Prostate gland (tissue), 2 donors: ENCODE measurements at regions not wholly inside any gene's neighbourhood (a gene's known extent, or its start where the extent isn't known, plus 50 kb on each side); places are given as distances from the start of the nearest gene placed in this dataset.
"Not testable (repeated sequence)": the region's sequence is repeated elsewhere in the genome, so short reads cannot be mapped to it uniquely, and the experiment has no call there.

Source experiments
- POLR2A ChIP-seq: fragments of 450-650 bp; IDR thresholded peaks from one replicate; pipeline ENCODE4 v1.6.1; 2016; ENCODE audit warnings: antibody characterized with exemption, mild to moderate bottlenecking
- TF ChIP-seq, protein P1 (sequence below), 4 experiments: fragments of 200-600 bp in 2 of 4; fragments of 450-650 bp in 2 of 4; sonication (generic) in 2 of 4; IDR thresholded peaks; 1 replicate in 3 of 4; 2 replicates in 1 of 4; pipeline ENCODE4 v1.5.1; 2016 to 2019; ENCODE audit warnings: antibody characterized with exemption in 4 of 4, mild to moderate bottlenecking in 2 of 4, moderate library complexity in 2 of 4

DNA sequence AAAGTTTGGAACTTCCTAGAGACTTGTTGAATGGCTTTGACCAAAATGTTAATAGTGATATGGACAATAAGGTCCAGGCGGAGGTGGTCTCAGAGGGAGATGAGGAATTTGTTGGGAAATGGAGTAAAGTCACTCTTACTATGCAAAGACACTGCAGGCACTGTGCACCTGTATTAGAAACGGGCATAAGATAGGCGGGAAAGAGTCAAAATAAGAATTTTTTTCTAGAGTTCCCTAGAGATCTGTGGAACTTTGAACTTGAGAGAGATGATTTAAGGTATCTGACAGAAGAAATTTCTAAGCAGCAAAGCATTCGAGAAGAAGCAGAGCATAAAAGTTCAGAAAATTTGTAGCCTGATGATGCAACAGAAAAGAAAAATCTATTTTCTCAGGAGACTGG lies 144.4 kb upstream of the C1QTNF3 start:
- TF ChIP-seq, protein P1, sequence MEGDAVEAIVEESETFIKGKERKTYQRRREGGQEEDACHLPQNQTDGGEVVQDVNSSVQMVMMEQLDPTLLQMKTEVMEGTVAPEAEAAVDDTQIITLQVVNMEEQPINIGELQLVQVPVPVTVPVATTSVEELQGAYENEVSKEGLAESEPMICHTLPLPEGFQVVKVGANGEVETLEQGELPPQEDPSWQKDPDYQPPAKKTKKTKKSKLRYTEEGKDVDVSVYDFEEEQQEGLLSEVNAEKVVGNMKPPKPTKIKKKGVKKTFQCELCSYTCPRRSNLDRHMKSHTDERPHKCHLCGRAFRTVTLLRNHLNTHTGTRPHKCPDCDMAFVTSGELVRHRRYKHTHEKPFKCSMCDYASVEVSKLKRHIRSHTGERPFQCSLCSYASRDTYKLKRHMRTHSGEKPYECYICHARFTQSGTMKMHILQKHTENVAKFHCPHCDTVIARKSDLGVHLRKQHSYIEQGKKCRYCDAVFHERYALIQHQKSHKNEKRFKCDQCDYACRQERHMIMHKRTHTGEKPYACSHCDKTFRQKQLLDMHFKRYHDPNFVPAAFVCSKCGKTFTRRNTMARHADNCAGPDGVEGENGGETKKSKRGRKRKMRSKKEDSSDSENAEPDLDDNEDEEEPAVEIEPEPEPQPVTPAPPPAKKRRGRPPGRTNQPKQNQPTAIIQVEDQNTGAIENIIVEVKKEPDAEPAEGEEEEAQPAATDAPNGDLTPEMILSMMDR (IDR thresholded peaks at IDR 0.05): not testable (repeated sequence)
- TF ChIP-seq POLR2A: not testable (repeated sequence)
